GM04503 (cell line): ENCODE measurements at regions not wholly inside any gene's neighbourhood (a gene's known extent, or its start where the extent isn't known, plus 50 kb on each side); places are given as distances from the start of the nearest gene placed in this dataset.
"Not testable (repeated sequence)": the region's sequence is repeated elsewhere in the genome, so short reads cannot be mapped to it uniquely, and the experiment has no call there.

Source experiments
- DNase-seq: peaks from one replicate; pipeline ENCODE4 v3.0.0-alpha.2; 2012; ENCODE audit warnings: low read depth

DNA sequence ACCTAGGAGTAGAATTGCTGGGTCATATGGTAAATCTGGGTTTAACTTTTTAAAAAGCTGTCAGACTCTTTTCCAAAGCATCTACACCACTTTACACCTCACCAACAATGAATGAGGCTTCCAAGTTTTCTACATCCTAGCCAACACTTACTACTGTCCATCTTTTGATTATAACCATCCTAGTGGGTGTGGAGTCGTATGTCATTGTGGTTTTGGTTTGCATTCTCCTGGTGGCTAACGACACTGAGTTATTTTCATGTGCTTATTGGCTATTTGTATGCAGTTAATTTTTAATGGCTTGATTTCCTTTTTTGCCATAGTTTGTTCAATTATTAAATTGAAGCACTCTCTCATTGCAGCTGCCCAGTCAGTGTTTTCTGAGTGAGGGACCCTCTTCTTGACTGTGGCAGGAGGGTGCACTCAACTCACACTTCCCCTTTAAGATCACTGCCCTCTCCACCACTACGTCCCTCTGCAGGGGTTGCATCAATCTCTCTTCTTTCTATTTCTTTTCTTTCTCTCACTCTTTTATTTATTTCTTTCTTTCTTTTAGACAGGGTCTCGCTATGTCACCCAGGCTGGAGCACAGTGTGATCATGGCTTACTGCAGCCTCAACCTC is 182.3 kb downstream of the C9orf152 start:
- DNase-seq: no peak

DNA sequence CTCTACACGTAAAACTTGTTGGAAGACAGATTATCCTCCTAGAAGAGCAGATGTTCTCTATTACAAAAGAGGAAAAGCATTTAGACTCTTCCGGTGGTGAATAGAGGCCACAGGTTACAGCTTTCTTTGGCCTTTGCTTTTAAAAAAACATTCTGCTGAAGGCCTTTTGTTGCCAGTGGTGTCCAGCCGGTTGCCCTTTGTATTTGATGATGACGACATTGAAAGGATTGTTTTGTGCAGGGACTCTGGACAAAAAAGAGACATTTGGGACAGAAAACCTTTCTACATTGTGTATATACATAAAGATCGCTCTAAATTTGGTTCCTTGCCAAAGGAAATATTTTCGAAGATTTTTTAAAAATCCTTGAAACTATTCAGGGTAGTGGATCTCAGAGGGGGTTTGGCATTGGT is 180.3 kb downstream of the C9orf152 start:
- DNase-seq: no peak

DNA sequence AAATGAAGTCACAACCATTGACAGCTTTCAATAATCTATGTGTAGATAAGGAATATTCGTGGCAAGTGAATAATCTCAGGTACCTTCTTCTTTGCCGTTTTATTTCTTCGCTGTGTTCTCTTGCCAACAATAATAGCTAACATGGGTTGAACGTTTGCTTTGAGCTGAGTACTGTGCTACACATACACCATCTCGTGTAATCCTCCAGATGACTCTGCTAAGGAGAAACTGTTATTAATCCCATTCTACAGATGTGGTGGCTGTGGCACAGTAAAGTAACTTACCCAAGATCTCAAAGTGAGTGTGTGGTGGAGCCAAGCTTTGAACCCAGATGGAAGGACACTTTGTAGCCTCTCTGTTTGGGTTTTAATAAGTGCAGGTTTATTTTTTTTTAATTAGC is 179.7 kb downstream of the C9orf152 start:
- no peak for DNase-seq

DNA sequence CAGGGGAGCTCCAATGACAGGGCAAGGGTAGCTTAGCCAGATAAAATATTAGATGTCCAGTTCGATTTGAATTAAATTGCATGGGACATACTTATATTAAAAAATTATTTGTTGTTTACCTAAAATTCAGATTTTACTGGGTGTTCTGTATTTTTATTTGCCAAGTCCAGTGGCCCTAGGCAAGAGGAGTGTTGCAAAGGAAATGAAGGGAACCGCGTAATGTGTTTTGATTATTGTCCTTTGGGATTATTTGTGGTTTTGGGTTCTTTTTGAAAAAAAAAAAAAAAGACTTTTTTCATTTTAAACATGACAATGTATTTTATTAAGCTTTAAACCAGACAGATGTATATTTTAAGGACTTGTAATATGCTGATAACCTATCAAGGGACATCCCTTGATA is 179.3 kb downstream of the C9orf152 start:
- no peak for DNase-seq

DNA sequence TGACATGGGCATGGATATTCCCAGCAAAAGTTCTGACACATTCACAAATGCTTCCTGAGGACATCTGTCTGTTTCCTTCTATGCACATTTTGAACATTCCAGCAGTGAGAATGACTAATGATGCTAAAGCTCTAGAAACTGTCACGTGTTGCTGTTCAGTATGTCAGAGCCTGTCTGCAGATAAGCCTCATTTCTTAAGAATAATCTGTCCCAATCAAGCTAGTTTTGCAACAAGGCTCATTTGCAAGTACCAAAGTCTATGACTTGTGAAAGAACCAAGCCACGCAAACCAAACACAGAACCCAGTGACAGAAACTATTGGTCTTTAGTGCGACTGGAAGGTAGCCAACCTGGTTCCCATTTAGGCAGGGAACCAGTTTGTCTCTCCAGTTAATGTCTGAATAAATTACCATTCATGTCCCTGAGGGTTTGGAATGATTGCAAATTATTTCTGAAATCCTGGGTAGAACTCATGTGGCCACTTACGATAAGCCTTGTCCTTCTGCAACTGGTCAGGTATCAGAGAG is 178.5 kb downstream of the C9orf152 start:
- DNase-seq: peak; percentile 89

DNA sequence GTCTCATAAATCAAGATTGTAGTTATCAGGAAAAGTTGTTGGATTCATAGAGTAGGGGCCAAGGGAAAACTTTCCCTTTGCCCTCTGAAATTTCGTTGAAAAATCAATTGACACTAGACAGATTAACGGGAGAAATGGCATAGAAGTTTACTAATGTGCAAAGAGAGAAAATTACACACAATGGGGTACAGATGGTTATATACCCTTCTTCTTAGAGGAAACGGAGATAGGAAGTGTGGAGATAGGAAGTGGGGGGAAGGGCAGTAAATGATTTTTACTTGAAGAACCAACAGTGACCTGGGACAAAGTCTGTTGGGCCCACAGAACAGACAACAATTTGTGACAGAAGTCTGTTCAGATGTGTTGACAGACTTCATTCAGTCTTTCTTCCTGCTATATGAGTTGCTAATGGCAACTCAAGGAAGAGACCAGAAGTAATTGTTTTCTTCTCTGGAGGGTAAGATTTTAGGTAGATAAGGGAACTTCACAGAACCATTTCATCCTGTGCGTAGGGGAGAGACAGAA is 177.9 kb downstream of the C9orf152 start:
- DNase-seq: no peak

DNA sequence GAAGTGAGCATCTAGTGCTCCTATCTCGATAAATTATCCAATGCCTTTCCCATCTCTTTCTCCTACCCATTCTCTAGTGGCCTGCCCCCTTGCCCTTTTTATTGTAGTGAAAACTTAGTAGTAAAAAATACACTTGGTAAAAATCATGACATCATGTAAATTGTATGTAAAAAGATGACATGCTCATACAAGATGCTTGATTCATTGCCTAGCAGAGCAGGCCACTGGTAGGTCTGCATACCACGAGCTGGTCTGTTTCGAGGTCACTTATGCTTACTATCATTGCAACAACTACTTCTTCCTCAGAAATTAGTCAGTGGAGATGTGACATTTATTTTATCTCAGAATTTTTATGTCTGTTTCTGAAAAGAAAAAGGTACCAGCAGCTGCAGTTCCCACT is 177.3 kb downstream of the C9orf152 start:
- no peak for DNase-seq

DNA sequence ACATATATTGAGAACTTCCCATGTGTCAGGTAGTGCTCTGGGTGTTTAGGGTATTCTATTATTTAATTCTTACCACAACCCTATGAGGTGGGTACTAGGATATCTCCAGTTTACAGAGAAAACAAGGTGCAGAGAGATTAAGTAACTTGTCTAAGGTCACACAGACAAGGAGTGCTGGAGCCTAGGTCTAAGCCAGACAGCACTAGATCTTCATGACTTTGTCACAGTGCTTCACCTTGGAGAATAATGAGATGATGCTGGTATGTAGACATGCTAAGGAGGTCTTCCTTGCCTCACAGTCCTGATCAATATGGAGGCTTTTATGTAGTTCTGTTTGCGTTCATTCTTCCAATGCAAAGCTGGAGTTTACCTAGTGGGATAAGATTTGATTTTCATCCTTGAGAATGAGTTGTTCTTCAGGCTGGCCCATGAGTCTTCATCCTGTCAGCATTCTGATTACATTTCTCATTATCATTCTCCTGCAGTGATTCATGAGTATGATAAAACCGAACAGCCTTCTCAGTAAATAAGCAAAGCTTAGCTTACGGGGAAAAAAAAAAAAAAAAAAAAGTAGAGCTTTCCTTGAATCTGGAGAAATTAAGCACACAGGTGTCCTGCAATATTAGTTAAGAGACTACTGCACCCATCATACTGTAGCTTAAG is 176.3 kb downstream of the C9orf152 start:
- DNase-seq: no peak

DNA sequence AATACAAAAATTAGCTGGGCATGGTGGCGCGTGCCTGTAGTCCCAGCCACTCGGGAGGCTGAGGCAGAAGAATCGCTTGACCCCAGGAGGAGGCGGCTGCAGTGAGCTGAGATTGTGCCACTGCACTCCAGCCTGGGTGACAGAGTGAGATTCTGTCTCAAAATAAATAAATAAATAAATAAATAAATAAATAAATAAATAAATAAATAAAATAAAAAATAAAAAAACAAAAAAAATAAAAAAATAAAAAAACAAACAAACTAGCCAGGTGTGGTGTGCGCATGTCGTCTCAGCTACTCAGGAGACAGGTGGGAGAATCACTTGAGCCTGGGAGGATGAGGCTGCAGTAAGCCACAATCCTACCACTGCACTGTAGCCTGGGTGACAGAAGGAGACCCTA is 175.4 kb downstream of the C9orf152 start:
- DNase-seq: not testable (repeated sequence)

DNA sequence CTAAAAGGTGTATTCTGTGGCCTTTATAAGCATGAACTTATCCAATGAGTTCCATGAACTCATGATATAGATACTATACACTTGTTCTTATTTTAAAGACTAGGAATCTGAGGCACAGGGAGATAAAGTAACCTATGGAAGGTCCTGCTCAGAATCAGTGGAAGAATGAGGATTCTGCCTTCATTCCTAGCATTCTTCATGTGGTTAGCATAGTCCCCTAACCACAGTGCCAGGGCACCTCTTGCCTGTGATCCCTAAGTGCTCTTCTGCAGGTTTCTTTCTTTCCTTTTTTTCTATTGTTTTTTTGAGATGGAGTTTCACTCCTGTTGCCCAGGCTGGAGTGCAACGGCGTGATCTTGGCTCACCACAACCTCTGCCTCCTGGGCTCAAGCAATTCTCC is 174.1 kb downstream of the C9orf152 start:
- no peak for DNase-seq

DNA sequence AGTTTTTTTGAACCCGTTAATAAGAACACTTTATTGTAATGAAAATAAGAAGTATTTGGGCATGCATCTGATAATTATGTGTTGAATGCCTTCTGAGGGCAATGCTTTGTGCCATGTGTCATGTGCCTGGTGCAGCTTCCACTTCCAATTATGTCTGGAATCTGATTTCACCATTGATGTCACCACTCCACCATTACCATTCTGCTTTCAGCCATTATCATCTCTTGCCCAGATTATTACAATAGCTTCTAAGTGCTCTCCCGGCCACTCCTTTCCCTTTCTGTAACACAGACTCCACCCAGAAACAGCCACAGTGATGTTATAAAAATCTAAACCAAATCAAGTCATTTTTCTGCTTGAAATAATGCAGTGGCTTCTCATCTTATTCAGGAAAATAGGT is 171.7 kb downstream of the C9orf152 start:
- no peak for DNase-seq

DNA sequence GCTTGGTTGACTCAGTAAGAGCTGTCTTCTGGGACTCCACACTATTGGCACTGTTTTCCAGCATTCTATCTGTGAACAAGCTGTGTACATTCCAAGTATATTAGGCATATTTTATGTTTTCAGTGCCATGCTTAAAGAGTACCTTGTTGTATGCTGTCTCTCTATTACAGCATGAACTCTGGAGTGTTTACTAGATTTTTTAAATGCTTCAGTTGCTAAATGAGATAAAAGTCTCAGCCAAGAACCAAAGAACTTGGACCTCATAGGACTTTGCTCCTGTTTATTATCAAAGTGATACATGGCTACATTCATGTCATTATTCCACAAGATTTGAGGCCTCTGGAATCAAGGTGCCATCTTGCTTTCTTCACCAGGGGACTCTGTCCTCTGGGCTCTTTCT is 167.2 kb downstream of the C9orf152 start:
- DNase-seq: peak; percentile 89

DNA sequence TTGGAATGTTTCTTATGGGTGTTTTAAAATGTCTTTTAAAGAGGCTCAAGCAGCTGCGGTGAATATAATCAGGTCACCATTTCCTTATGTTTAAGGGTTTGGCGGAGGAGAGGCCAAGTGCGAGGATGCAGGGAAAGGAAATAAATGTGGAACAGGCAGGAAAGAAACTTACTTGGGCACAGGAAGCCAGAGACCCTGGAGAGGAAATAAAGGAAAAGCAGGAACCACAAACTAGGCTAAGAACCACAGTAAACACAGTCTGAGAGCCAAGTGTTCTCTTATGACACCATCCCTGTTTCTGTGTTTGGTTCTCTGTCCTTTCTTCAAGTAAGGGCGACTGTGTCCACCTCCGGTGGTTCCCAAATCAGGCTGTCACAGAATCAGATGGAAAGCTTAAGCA is 166.5 kb downstream of the C9orf152 start:
- DNase-seq: no peak

DNA sequence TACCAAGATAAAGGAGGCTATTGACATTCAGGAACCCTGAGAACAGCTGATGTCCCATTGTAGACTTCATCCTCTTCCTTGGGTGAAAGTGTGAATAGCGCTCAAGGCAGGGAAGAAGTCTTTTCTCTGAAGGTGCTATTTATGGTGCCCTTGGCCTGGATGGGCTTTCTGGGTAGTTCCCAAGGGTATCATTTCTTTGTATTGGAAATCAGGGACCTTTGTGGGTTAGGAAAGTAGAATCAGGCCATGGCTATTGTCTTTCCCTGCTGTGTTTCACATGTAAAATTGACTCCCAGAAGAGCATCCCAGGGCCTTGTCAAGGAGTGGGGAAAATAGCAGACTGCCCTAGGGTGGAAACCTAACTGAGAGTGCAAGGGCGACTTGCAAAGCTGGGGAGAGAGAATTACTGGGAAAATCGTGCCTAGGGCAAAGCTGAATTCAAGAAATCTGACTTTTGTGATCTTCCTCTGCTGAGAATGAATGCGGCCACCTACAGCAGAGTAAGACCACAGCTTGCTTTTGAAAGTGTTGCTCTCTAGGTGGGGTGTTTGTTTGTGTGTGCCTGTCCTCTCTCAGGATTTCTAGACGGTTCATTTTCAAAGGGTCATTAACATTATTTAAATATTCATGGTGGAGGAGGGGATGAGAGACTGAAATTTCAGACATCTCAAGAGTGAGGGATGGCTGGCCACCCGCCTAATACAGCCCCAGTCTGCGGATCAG is 160.6 kb downstream of the C9orf152 start:
- no peak for DNase-seq

DNA sequence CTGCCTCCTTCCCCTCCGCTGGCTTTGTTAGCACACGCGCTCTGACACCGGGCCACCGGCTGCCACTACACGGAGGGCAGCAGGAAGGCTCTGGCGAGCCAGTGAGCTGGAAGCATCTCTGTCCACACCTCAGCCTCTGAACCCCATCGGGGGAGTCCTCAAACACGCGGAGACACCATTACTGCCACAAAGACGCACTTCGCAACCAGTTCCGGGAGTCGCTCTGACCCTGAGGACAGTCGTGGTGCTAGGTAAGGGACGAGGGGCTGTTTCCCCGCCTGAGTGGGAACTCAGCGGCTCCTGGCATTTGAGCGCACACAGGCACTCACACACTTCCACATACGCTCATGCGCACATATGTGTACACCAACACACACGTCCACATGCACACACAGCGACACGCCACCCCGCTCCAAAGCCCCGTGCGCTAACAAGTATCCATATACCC is 160.0 kb downstream of the C9orf152 start:
- DNase-seq: no peak

DNA sequence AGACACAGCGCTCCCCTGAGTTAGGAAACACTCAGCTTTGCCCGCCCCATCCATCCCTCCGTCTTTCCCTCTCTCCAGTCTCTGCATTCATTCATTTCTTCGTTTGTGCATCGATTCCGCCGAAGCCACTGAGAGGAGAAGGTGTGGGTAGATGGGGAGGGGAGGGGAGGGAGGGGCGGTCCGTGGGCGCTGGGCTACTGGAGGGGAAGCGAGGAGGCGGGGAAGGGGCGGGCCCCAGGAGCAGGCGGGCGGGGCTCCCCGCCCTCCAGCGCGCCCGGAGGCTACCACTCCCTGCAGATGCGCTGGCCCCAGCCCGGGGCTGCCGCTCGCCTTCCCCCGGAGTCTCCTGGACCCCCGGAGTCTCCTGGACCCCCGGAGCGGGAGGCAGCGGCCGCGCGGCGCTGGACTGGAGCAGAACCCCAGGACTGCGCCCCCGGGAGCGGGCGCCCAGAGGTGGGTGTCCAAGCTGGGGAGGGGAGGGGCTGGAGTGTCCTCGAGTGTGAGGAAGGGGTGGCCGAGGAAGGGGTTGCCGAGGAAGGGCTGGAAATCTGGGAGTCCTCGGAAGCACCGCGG is 159.5 kb downstream of the C9orf152 start:
- DNase-seq: no peak

DNA sequence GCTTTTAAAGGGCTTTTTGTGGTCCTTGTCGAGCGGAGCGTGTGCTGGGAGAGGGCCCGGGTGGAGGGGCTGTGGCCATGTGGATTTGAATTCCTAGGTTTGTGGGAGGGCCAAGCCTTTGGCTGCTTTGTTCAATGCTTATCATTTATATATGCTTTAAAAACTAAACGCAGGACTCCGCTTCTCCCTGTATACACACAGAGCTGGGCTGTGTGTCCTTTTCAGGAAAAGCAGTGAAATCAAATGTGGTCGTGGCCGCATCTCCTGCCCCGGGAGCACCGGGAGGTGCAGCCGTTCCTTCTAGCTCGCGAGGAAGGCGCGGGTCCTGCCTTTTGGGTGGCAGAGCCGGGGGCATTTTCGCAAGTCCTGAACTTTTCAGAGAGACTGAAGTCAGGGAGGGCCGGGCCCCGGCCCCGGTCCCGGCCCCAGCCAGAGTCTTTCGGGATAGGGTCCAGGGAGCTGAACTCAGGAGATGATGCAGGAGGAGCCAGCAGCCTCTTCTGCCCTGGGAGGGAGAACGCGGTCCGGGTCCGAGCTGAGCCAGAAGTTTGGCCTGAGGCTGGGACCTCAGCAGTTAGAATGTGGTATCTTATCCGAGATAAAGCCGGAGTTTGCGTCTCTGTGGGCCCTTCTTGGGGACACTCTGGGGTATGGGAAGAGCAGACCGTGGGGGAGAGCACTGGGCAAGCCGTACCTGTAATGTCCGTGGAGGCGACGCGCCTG is 158.8 kb downstream of the C9orf152 start:
- DNase-seq: no peak

DNA sequence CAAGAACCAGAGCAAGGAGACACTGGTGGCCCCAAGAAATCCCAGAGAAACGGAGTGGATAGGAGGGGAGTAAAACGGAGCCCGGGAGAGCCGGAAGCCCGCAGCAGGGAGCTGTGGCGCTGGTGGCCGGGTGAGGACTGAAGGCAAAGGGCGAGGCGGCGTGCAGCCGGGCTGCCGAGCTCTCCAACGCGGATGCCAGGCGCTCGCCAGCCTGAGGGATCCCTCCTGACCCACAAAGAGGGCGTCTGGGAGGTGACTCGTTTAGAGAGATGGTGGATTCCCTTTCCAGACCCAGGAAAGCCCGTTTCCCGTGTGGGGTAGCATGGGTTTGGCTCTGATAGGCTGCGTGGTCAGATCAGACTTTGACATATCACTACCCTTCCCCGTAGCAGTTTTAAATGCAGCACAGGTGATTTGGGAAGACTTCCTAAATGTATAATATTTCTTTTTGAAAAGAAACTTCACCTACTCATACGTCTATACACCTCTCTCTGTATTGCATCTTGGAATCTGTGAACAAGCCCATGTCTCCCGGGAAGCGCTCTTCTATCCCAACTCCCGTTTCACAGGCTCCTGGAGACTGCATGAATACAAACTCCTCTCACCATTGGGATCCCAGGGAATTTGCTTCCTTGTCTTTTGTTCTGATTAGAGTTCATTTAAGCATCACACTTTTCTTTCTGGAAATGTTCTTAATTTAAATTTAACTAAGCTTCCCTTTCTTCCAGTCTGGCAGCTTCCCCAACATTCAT is 158.1 kb downstream of the C9orf152 start:
- no peak for DNase-seq

DNA sequence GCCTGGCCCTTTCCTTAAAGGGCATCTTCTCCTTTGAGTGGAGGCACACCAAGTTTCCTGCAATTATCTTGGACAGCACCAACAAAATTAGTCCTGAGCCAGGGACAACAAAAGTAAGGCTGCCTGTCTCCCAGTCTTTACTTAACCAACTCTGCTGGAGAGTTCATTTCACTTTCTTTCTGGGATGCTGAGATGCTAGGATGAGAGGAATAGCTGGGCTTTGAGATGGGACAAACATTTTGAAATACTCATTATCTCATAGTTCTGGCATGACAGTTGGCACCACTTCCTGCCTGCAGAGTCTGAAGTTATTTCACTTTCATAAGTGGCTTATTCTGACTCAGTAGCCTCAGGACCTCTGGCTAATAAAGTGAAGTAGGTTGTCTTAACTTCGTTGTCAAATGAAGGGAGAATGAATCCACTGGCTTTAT is 157.0 kb downstream of the C9orf152 start:
- DNase-seq: peak; percentile 91

DNA sequence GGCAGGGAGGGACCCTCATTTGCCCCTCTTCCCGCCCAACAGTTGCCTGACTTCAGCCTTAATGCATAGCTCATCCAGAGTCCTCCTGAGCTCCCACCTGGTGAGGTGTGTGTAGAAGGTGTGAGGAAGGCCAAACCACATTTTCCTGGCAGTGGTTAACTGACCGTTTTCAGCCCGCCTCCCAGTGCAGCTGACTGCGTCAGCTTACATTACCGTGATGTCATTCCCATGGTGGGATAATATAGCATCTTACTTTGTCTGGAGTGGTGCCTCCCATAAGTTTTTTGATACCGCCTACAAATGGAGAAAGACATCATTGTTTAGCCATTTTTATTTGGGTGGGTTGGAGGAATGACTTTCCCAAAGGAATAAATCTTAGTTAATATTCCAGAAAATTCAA is 151.9 kb downstream of the C9orf152 start:
- DNase-seq: no peak

DNA sequence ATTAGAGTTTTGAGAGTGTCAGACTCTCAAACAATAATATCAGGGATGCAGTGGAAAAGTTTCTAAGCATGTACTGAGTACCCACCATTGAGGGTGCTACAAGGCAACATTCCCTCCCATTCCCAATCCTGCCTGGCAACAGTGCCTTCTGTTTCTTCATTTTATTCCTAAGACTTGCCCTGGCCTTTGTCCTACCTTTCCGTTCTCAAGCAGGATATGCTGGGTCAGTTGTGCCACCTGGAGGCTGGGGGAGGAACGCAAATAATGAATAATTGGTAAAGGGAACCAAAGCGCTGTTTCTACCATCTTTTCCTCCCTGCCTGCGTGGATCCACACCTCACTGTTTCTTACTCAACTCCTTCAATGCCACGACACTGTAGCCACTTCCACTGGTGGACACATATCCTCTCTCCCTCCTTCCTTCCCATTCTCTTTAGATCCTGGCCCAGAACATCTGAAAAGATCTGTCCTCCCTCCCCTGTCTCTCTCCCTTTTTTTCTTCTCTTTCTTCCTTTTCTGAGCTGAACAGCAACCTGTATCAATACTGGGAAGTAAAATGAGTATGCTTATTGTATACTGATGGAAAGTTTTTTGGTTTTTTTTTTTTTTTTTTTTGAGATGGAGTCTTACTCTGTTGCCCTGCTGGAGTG is 149.5 kb downstream of the C9orf152 start:
- DNase-seq: no peak
